HG03064 (cell line): ENCODE measurements at regions not wholly inside any gene's neighbourhood (a gene's known extent, or its start where the extent isn't known, plus 50 kb on each side); places are given as distances from the start of the nearest gene placed in this dataset.
"Not testable (repeated sequence)": the region's sequence is repeated elsewhere in the genome, so short reads cannot be mapped to it uniquely, and the experiment has no call there.

Experiments
- ATAC-seq: cut with Tn5 transposase; IDR thresholded peaks from one replicate; pipeline ENCODE4 v1.9.1; 2021; ENCODE audit warnings: low read depth; ENCODE audit not compliant: unreplicated experiment

- not testable (repeated sequence) for ATAC-seq
Measured at GRCh38 chr2:87587934-87588333, 160.0 kb upstream of the PLGLB2 start.

DNA sequence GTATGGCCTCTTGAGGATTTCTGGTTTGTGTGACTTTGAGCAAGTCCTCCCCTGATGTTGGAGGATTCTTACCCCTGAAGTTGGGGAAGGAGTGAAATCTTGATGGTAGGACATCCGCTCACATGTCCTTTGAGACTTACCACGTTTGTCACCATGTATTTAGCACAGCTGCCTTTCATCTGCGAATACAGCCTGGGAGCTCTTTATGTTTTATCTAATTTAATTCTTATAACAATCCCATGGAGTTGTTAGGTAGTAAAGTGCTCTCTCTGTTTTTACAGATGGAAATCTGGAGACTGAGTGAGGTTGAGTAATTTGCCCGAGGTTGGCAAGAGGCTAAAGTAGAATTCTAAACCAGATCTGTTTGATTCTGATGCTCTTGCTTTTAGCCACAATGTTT is 154.9 kb upstream of the PLGLB2 start:
- not testable (repeated sequence) for ATAC-seq

DNA sequence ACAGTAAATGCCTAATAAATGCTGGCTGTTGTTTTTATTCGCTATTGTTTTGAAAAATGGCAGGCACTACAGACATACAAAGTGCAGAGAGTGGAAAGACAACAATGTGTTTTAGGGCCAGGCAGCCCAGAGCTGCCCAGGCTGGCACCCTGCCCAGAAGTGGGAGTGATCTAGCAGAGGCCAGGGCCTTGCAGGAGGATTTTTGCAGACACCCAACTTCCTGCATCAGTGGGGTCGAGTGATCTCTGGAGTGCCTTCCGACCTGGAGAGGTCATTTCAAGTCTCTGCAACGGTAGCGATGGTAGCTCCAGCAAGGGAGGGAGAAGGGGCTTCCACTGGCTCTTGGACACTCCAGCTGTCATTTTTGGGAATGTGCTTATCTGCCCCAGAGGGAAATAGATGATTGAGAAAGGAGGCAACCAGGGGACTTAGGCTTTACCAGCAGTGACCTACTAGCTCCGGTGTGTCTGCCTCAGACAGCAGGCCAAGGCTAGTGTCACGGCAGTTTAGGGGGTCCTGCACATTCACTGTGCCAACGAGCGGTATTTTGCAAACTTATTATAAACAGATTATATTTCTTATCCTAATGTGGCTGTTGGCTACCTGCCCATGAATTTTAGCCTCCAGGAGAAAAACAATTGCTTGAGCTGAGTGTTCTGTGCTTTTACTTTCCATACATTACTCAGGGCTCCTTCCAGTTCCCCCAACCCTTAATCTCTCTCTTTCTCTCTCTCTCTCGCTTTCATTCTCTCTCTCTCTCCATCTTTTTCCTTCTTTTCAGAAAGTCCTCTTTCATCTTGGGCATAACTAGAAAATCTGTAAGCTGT is 153.9 kb upstream of the PLGLB2 start:
- ATAC-seq = not testable (repeated sequence)

DNA sequence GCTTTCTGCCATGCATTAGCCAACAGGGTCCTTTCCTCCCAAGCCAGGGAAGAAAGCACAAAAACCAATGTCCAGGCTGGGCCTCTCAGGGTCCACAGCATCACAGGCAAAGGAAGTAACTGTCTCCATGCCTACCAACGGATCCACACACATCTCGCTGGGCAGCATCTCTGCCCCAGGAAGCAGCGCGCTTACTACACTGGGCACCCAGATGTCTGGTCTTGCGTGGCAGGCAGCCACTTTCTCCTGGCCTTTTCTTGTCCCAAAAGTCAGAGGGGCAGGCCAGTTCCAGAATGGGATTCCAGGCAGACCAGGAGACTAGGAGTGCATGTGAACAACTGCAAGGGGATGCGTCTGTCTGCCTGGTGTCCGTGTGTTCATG is 153.3 kb upstream of the PLGLB2 start:
- ATAC-seq = not testable (repeated sequence)

DNA sequence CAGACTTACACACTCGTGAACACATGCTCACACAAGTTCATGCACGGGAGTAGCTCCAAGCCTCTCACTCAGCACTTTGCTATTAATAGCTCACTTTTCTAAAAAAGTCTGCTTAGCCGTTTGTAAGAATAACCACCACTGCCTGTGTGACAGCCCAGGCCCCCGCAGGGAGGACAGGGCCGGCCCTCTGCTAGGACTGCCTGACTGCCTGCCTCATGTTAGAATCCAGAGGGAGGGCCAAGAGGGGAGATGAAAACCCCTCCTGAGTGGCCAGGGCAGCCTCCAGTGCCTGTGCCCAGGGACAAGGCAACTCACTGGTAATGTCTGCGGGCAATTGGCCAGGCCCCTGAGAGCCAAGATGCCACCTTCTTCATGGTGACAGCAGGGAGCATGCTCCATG is 152.9 kb upstream of the PLGLB2 start:
- ATAC-seq = not testable (repeated sequence)

DNA sequence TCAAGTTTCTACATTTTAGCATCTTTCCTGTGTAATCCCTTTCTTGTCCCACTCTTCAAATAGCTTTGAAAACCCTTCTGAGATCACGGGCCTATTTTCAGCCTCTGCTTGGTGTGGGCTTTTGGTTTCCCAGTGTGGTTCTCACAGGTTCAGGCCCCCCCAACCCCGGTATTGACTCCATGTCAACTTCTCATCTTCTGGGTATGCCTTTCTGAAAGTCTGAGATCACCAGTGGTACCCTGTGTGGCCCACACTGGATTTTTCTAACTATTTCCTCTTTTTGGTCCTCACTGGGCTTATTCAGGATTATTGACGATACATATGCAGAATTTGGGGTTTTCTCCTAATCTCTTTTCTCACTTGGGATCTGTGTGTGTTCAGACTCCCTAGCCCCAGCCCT is 146.9 kb upstream of the PLGLB2 start:
- ATAC-seq = not testable (repeated sequence)

DNA sequence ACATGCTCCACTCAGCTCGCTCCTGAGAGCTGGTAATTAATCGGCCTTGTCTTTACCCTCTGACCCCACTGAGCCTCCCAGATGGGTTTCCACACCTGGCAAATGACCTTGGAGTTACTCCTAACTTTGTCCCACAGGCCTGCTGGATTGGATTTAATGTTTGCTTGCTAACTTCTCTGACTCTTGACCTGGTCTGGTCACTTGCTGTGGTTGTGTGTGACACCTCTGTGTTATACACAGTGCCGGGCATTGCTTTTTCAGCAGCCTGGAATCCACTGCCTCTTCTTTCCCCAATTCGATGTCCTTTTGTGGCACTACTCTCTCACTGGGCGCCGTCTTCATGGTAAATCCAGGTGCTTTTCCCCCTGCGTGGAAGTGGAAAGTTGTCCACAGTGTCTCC is 145.8 kb upstream of the PLGLB2 start:
- not testable (repeated sequence) for ATAC-seq

- not testable (repeated sequence) for ATAC-seq
Measured at GRCh38 chr2:87602728-87603127, 145.2 kb upstream of the PLGLB2 start.

GRCh38 chr2:87603418-87604278 is 144.2 kb upstream of the PLGLB2 start:
- ATAC-seq = not testable (repeated sequence)

DNA sequence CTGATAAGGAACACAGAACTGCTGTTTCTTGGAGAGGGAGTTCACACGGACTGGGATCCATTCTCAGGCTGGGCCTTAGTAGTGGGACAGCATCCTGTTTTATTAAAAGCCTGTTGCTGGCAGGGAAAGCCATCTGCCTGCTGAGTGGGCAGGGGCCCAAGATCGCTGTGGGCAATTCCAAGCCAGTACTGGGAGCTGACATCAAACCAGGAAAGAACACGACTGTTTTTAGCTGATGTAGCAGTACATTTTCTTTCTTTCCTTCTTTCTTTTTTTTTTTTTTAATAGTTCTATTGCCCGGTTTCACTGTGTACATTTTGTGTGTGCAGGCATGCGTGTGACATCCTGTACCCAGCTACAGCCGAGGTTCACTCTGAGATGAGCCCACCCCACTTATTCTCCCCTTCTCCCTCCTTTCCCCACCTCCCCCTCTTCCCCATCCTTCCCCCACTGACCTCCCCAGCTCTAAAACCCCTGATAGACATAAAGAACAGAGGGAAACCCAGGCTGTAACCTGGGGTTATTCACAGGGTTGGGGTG is 143.5 kb upstream of the PLGLB2 start:
- ATAC-seq = not testable (repeated sequence)

DNA sequence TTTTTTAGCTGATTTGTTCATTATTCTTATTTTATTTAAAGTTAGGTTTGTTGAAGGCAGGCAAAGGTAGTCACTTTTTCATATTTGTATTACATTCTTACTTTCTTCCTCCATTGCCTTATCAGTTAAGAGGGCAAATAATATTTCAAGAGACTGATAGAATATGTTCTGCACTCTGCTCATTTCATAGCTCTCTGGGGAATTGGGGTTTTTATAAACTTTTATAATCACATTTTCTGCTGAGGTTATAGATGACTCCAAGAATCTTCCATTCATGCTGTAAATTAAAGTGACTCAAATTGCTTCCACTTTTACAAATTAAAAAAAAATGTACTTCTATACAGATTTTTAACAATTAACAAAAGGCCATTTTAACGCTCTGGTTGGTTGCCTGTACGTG is 142.9 kb upstream of the PLGLB2 start:
- not testable (repeated sequence) for ATAC-seq

- ATAC-seq = not testable (repeated sequence)
Measured at GRCh38 chr2:87608377-87609166, 139.3 kb upstream of the PLGLB2 start.

DNA sequence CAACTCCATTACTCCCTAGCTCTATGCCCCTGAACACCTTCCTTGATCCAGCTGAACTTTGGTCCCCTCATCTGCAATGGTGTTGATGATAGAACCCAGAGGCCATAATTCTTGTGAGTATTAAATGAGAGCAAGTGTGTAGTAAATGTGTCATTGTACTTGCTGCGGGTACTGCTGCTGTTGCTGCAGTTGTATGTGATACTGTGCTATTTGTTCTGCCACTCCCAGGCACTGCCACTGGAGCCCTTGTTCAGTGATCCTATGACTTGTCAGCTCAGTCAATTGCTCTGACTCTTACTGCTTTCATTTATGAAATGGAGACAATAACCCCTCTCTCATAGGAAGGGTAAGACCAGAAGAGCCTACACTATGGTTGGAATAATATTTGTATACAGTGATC is 136.9 kb upstream of the PLGLB2 start:
- ATAC-seq = not testable (repeated sequence)

- ATAC-seq = not testable (repeated sequence)
Measured at GRCh38 chr2:87611416-87611815, 136.5 kb upstream of the PLGLB2 start.

DNA sequence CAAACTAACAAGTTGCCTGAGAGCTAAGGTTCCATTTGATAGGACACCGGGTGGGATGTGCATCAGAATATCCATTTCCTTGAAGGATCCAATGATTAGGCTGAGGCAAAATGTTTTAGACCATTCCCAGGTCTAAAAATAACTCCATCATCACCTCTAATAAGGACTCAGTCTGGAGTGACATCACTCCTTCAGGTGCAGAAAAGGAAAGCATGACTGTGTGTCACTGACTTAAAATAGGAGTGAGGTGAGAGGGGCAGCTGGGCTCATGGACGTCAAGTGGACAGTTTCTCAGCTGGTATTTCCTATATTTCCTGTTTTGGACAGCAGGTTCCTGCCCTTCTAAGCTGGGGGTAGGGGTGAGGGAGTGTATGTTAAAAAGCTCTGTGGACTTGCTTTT is 135.9 kb upstream of the PLGLB2 start:
- not testable (repeated sequence) for ATAC-seq

GRCh38 chr2:87614829-87615434 is 133.0 kb upstream of the PLGLB2 start:
- not testable (repeated sequence) for ATAC-seq

GRCh38 chr2:87619121-87619520 is 128.8 kb upstream of the PLGLB2 start:
- not testable (repeated sequence) for ATAC-seq

GRCh38 chr2:87621139-87621538 is 126.7 kb upstream of the PLGLB2 start:
- not testable (repeated sequence) for ATAC-seq

- not testable (repeated sequence) for ATAC-seq
Measured at GRCh38 chr2:87622720-87623119, 125.2 kb upstream of the PLGLB2 start.
